K562 (cell line): ENCODE measurements at regions not wholly inside any gene's neighbourhood (a gene's known extent, or its start where the extent isn't known, plus 50 kb on each side); places are given as distances from the start of the nearest gene placed in this dataset.

Experiments
- ATAC-seq: fragments of 200-7000 bp; cut with Tn5 transposase; 3 replicates; pipeline ENCODE4 v1.9.1; 2020; ENCODE audit warnings: moderate library complexity
- BruUV-seq: library from RNA; stranded (reverse); fragments of 400-500 nt; replicated peaks from 2 replicates; lab custom pipeline; 2021; lab: Mats Ljungman, UMichigan
- CTCF ChIA-PET: fragments of 300-600 bp; formaldehyde crosslinking; extraction: SDS; loops from one replicate; lab custom pipeline; 2021; ENCODE audit warnings: low intra/inter-chr PET ratio; lab: Yijun Ruan, JAX
- POLR2A ChIA-PET: fragments of 300-600, 350-650 bp; sonication (Branson Sonifier 250); formaldehyde crosslinking; extraction: SDS; loops from one replicate; lab custom pipeline; 2021; ENCODE audit warnings: antibody characterized with exemption, inconsistent platforms; lab: Yijun Ruan, JAX
- DNase-seq, 4 experiments: peaks; one replicate each; pipeline versions ENCODE4 v3.0.0 to v3.0.0-alpha.2; 2011 to 2018; ENCODE audit warnings: low spot score in 3 of 4, mixed read lengths in 3 of 4; ENCODE audit errors: extremely low read depth in 1 of 4
- FAIRE-seq: peaks from 2 replicates; lab custom pipeline; 2011; peaks lifted over from hg19 to GRCh38; lab: Jason Lieb, UNC
- H2AFZ ChIP-seq: 2 replicates; pipeline ENCODE4 v1.6.0; 2011; ENCODE audit warnings: low read depth, low read length, control low read depth, inconsistent platforms
- H3K27ac ChIP-seq: fragments of 200-600 bp; 3 replicates; pipeline ENCODE4 v1.8.0; 2011; ENCODE audit warnings: low read depth, mild to moderate bottlenecking, control low read depth, inconsistent platforms, low read length, moderate library complexity, mixed read lengths; ENCODE audit errors: extremely low read depth
- H3K27me3 ChIP-seq, 2 experiments: fragments of 300-600 bp in 1 of 2; 2 replicates in 1 of 2; 3 replicates in 1 of 2; pipeline versions ENCODE4 v1.6.0 to v1.8.0; 2011; ENCODE audit warnings: inconsistent platforms in 2 of 2, low read length in 2 of 2, mild to moderate bottlenecking in 1 of 2, mixed read lengths in 1 of 2, moderate library complexity in 1 of 2; ENCODE audit not compliant: control insufficient read depth in 2 of 2, insufficient read depth in 2 of 2
- H3K36me3 ChIP-seq: fragments of 300-600 bp; 3 replicates; pipeline ENCODE4 v1.8.0; 2011; ENCODE audit warnings: mild to moderate bottlenecking, low read length, inconsistent platforms; ENCODE audit not compliant: control insufficient read depth, insufficient read depth
- H3K4me1 ChIP-seq, 2 experiments: fragments of 200-600 bp in 1 of 2; replicated peaks in 1 of 2; 2 replicates in 1 of 2; 3 replicates in 1 of 2; pipeline versions ENCODE4 v1.5.1 to v1.8.0; 2011; ENCODE audit warnings: inconsistent platforms in 2 of 2, low read length in 2 of 2, mild to moderate bottlenecking in 1 of 2, mixed read lengths in 1 of 2, moderate library complexity in 1 of 2; ENCODE audit not compliant: control insufficient read depth in 2 of 2, insufficient read depth in 2 of 2
- H3K4me2 ChIP-seq: 2 replicates; pipeline ENCODE4 v1.6.1; 2011; ENCODE audit warnings: low read length, control low read depth, inconsistent platforms, mixed read lengths; ENCODE audit not compliant: insufficient read depth
- H3K4me3 ChIP-seq: fragments of 200-600 bp; sonication (generic), shearing (Covaris generic); 2 replicates; pipeline ENCODE4 v1.5.1; 2016; ENCODE audit warnings: control low read depth, inconsistent platforms
- H3K79me2 ChIP-seq: fragments of 200-600 bp; 3 replicates; pipeline ENCODE4 v1.8.0; 2011; ENCODE audit warnings: low read length, inconsistent platforms; ENCODE audit not compliant: control insufficient read depth, insufficient read depth
- H3K9ac ChIP-seq, 2 experiments: 2 replicates each; pipeline versions ENCODE4 v1.6.0 to v1.6.1; 2011; ENCODE audit warnings: low read depth in 2 of 2, low read length in 2 of 2, control low read depth in 1 of 2, inconsistent platforms in 1 of 2, mild to moderate bottlenecking in 1 of 2, mixed read lengths in 1 of 2; ENCODE audit not compliant: insufficient read depth in 1 of 2
- H3K9me1 ChIP-seq: one replicate; pipeline ENCODE4 v1.6.0; 2011; ENCODE audit warnings: inconsistent platforms, mild to moderate bottlenecking, low read length, moderate library complexity; ENCODE audit not compliant: control insufficient read depth, insufficient read depth
- H3K9me3 ChIP-seq: replicated peaks from 2 replicates; pipeline ENCODE4 v1.5.1; 2011; ENCODE audit warnings: low read depth, low read length, inconsistent platforms; ENCODE audit not compliant: control insufficient read depth, insufficient read depth
- H4K20me1 ChIP-seq: replicated peaks from 2 replicates; pipeline ENCODE4 v1.6.1; 2011; ENCODE audit warnings: low read length, inconsistent platforms, mixed read lengths; ENCODE audit not compliant: control insufficient read depth, insufficient read depth
- CXXC5 ChIP-seq: fragments of 250-450 bp; sonication (Bioruptor Pico); IDR thresholded peaks from 2 replicates; pipeline ENCODE4 v1.8.0; 2022; ENCODE audit warnings: inconsistent platforms, mild to moderate bottlenecking, moderate library complexity
- GATAD2B ChIP-seq: fragments of 450-650 bp; IDR thresholded peaks from 2 replicates; pipeline ENCODE4 v1.6.1; 2017; ENCODE audit warnings: mild to moderate bottlenecking, borderline replicate concordance
- MYC ChIP-seq, 2 experiments: fragments of 250-450 bp in 1 of 2; sonication (Bioruptor Pico) in 1 of 2; IDR thresholded peaks; 2 replicates each; pipeline versions ENCODE4 v1.5.1 to v1.6.1; 2012 to 2021; ENCODE audit warnings: low read depth in 2 of 2, borderline replicate concordance in 1 of 2, improper control_type of control experiment in 1 of 2, low read length in 1 of 2, mild to moderate bottlenecking in 1 of 2, moderate library complexity in 1 of 2
- SPI1 ChIP-seq: IDR thresholded peaks from 2 replicates; pipeline ENCODE4 v1.6.1; 2011; ENCODE audit warnings: low read depth, low read length, control low read depth, borderline replicate concordance
- VEZF1 ChIP-seq: fragments of 200-800 bp; sonication (Bioruptor generic); IDR thresholded peaks from 2 replicates; pipeline ENCODE4 v1.6.1; 2017; ENCODE audit warnings: missing genetic modification characterization, missing compliant biosample characterization
- ZNF232 ChIP-seq: sonication (generic); formaldehyde crosslinking; IDR thresholded peaks from 2 replicates; pipeline ENCODE4 v1.8.0; 2022; ENCODE audit warnings: mild to moderate bottlenecking, missing genetic modification reagents
- ZNF75A ChIP-seq: fragments of 450-650 bp; formaldehyde crosslinking; IDR thresholded peaks from 2 replicates; pipeline ENCODE4 v1.4.0; 2020; ENCODE audit warnings: mild to moderate bottlenecking
- WGBS: fragments of 100-300 bp; shearing (Covaris generic); methylation state at CpG from one replicate; pipeline ENCODE4 v1.1.6; 2016; ENCODE audit warnings: low coverage, mixed read lengths; ENCODE audit not compliant: insufficient coverage; ENCODE audit errors: missing lambda C conversion rate; 5-methylcytosine and 5-hydroxymethylcytosine counted together
- in situ Hi-C: fragments of 300-500 bp; cut with MboI; formaldehyde crosslinking; loops from 4 replicates; pipeline ENCODE4 v1.15.0; 2018; ENCODE audit warnings: inconsistent platforms, mixed read lengths
- intact Hi-C: fragments of 100-400 bp; cut with micrococcal nuclease; formaldehyde crosslinking; loops from 2 replicates; pipeline ENCODE4 v1.14.2; 2022
- TF ChIP-seq, protein P1 (sequence below), 3 experiments: fragments of 200-800 bp in 1 of 3; fragments of 250-450 bp in 1 of 3; fragments of 450-650 bp in 1 of 3; sonication (Bioruptor Pico) in 1 of 3; sonication (Bioruptor generic) in 1 of 3; formaldehyde crosslinking in 1 of 3; IDR thresholded peaks; 2 replicates each; pipeline versions ENCODE4 v1.6.1 to v1.8.0; 2016 to 2022; ENCODE audit warnings: mild to moderate bottlenecking in 2 of 3, missing genetic modification characterization in 2 of 3, missing compliant biosample characterization in 1 of 3, moderate library complexity in 1 of 3
- TF ChIP-seq, protein P2 (sequence below): fragments of 250-450 bp; sonication (Bioruptor Pico); IDR thresholded peaks from 2 replicates; pipeline ENCODE4 v1.4.0; 2020

DNA sequence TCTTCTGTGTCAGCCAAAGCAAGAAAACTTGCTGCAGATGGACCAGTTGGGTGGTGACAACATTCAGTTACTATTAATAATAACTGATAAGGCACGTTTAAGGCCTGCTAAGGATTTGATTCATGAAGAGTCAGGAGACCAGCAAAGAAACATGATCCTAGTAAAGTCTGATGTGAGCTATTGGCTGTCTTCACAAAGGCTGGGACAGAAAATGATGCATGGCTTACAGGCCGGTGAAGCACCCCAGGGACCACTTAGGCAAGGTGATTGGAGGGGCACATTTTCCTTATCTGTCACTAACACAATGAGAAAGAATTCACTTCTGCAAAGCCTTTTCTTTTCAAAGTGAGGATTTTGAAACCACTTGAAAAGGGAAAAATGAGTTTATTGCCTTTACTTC, 65.4 kb upstream of the TRPC3 start:
- Histone ChIP-seq H2AFZ (no peak overlapping the region), H3K4me3 (no peak overlapping the region), H3K27me3 (0 out of 5 replicates have a peak, but pooled peaks cover 0 to 4% of the 10 kb centered on the region in 2 experiments), H3K36me3 (no peaks in the 10 kb centered on the region), H3K79me2 (no peaks in the 10 kb centered on the region)
- intact Hi-C loops, result no loop called here
- 3% methylated on average over 2 of the region's 2 CpGs for WGBS
- CTCF ChIA-PET, result no interaction called here
- TF ChIP-seq MYC (IDR thresholded peaks at IDR 0.05; ENCODE audit: low read depth, low read length) (no peak), MYC (CRISPR knock-in tag; IDR thresholded peaks at IDR 0.05; ENCODE audit: borderline replicate concordance, low read depth) (no peak), CXXC5 (CRISPR knock-in tag) (no peak), SPI1 (no peak), VEZF1 (CRISPR knock-in tag) (no peak), GATAD2B (no peak), ZNF75A (no peak), ZNF232 (CRISPR knock-in tag) (no peak)
- TF ChIP-seq, protein P1, sequence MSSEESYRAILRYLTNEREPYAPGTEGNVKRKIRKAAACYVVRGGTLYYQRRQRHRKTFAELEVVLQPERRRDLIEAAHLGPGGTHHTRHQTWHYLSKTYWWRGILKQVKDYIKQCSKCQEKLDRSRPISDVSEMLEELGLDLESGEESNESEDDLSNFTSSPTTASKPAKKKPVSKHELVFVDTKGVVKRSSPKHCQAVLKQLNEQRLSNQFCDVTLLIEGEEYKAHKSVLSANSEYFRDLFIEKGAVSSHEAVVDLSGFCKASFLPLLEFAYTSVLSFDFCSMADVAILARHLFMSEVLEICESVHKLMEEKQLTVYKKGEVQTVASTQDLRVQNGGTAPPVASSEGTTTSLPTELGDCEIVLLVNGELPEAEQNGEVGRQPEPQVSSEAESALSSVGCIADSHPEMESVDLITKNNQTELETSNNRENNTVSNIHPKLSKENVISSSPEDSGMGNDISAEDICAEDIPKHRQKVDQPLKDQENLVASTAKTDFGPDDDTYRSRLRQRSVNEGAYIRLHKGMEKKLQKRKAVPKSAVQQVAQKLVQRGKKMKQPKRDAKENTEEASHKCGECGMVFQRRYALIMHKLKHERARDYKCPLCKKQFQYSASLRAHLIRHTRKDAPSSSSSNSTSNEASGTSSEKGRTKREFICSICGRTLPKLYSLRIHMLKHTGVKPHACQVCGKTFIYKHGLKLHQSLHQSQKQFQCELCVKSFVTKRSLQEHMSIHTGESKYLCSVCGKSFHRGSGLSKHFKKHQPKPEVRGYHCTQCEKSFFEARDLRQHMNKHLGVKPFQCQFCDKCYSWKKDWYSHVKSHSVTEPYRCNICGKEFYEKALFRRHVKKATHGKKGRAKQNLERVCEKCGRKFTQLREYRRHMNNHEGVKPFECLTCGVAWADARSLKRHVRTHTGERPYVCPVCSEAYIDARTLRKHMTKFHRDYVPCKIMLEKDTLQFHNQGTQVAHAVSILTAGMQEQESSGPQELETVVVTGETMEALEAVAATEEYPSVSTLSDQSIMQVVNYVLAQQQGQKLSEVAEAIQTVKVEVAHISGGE (CRISPR knock-in tag; IDR thresholded peaks at IDR 0.05), result no peak
- TF ChIP-seq, protein P2, sequence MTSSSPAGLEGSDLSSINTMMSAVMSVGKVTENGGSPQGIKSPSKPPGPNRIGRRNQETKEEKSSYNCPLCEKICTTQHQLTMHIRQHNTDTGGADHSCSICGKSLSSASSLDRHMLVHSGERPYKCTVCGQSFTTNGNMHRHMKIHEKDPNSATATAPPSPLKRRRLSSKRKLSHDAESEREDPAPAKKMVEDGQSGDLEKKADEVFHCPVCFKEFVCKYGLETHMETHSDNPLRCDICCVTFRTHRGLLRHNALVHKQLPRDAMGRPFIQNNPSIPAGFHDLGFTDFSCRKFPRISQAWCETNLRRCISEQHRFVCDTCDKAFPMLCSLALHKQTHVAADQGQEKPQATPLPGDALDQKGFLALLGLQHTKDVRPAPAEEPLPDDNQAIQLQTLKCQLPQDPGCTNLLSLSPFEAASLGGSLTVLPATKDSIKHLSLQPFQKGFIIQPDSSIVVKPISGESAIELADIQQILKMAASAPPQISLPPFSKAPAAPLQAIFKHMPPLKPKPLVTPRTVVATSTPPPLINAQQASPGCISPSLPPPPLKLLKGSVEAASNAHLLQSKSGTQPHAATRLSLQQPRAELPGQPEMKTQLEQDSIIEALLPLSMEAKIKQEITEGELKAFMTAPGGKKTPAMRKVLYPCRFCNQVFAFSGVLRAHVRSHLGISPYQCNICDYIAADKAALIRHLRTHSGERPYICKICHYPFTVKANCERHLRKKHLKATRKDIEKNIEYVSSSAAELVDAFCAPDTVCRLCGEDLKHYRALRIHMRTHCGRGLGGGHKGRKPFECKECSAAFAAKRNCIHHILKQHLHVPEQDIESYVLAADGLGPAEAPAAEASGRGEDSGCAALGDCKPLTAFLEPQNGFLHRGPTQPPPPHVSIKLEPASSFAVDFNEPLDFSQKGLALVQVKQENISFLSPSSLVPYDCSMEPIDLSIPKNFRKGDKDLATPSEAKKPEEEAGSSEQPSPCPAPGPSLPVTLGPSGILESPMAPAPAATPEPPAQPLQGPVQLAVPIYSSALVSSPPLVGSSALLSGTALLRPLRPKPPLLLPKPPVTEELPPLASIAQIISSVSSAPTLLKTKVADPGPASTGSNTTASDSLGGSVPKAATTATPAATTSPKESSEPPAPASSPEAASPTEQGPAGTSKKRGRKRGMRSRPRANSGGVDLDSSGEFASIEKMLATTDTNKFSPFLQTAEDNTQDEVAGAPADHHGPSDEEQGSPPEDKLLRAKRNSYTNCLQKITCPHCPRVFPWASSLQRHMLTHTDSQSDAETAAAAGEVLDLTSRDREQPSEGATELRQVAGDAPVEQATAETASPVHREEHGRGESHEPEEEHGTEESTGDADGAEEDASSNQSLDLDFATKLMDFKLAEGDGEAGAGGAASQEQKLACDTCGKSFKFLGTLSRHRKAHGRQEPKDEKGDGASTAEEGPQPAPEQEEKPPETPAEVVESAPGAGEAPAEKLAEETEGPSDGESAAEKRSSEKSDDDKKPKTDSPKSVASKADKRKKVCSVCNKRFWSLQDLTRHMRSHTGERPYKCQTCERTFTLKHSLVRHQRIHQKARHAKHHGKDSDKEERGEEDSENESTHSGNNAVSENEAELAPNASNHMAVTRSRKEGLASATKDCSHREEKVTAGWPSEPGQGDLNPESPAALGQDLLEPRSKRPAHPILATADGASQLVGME, result no peak
- TF ChIP-seq, all 486 proteins: peak for 0
- H4K20me1 ChIP-seq, result no peaks in the 10 kb centered on the region
- H3K9me1 ChIP-seq, result no peaks in the 10 kb centered on the region
- no peak overlapping the region for H3K9ac ChIP-seq
- POLR2A ChIA-PET, result no interaction called here
- BruUV-seq, result no TSS peak
- in situ Hi-C loops, result no loop called here
- no peak overlapping the region for H3K27ac ChIP-seq
- DNase-seq (no peak), FAIRE-seq (no peak), ATAC-seq (no peak)
- H3K4me2 ChIP-seq, result no peak overlapping the region
- no peaks in the 10 kb centered on the region; a peak in 1 of 5 replicates for H3K4me1 ChIP-seq
- H3K9me3 ChIP-seq, result no peaks in the 10 kb centered on the region
